Mucosa of gallbladder (tissue), 1 donor: ENCODE measurements at regions not wholly inside any gene's neighbourhood (a gene's known extent, or its start where the extent isn't known, plus 50 kb on each side); places are given as distances from the start of the nearest gene placed in this dataset.

Source experiments
- DNase-seq: peaks from one replicate; pipeline ENCODE4 v3.0.0-alpha.2; 2020; ENCODE audit warnings: low spot score
- donor health status: DM: no; HTN: no; CAD: no.

DNA sequence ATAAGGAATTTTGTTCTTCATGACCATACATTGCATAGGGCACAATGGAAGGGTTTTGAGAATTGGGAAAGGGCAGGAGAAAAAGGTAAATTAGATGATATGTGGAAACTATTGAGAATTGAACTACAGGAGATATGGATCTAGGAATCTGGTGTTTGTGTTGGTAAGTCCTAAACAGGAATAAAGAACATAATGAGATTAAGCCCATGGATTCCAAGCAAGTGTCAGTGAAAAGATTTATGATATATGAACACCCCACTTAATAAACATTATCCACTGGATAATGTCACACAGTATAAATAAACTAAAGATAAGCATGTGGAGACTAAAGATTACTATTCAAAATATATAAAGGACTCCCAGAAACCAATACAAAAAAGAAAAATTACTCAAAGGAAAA is 98.2 kb downstream of the TNFSF18 start:
- no peak for DNase-seq

DNA sequence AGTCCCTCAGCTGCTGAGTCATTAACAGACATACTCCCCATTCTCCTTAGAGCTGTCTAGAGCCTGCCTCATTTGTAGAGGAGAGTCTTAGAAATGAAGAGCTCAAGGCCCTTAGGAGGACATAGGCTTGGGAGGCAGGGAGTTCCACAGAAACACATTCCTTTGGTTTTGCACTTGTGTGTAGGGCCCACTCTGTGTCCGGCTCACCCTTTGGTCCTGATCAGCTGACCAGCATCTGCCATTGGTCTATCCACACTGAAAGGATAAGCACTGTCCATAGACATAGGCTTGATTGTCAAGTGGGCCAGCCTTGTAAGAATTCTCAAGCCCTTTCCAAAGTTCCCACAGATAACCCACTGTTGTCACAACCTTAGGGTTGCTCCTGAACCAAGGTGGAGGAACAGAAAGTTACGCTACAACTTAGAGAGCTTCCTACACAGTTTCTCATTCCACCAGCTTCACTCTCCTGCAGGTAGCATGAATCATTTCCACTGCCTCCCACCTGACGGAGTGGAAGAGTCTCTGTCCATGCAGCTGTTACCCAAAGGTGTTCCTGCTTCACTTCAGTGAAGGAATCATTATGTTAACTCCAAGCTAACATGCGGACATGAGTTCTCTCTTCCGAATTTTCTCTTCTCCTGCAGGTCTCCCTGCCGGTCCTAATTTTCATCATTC is 96.1 kb downstream of the TNFSF18 start:
- DNase-seq = no peak

DNA sequence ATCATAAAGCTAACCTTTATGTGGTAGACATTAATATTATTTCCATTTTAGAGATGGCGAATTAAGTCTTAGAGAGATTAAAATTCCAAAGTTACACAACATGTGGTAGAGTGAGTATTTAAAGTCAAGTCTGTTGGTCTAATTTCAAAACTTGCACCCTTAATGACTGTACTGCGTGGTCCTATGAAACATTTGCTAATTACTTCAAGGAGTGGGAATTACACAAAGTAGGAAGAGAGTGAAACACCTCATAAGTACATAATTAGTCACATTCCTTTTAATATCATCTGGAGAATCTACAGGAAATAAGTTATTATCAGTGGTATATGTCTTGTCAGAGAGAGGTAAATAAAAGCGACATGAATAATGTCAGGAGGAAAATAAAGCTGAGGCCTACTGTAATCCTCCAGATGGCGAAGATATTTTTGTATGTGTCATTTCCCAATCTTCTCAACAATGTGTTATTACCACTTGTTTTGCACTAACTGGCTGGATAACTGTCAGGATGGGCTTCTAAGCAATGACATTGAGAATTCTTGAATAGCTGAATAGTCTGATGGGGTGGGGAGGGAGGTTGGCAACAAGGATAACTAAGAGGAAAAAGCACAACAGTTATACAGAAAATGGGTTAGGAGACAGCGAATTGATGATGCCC is 95.5 kb downstream of the TNFSF18 start:
- DNase-seq = no peak

DNA sequence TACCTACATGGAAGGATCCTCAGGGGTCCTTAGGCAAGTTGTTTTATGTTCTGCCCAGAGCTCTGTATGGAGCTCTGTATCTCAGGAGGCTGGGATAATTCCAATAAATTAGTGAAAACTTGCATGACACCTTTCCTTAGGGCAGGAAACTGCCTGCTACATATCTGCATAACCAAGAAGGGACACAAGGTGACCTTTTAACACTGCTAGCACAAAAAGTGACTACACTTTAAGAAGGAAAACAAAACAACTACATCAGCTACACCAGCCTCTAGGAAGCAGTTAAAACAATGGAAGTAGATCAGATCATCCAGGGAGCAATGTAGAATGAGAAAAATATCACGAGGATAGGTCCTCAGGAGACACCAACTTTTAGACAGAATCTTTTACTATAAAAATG is 93.9 kb downstream of the TNFSF18 start:
- no peak for DNase-seq

DNA sequence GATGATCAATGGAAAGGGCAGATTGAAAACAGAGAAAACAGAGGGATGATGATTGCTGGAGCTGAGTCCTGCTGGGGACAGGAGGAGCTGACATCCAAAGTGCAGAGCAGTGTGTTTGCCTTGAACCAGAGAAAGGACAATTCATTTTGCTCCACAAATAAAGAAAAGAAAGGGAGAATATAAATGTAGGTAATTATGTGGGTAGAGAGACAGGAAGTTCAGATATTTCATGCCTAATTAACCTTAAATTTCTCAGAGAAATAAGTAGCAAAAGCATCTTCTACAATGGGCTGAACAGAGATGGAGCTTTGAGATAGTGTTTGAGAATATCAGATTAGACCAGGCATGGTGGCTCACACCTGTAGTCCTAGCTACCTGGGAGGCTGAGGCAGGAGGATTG is 93.2 kb downstream of the TNFSF18 start:
- DNase-seq = no peak

DNA sequence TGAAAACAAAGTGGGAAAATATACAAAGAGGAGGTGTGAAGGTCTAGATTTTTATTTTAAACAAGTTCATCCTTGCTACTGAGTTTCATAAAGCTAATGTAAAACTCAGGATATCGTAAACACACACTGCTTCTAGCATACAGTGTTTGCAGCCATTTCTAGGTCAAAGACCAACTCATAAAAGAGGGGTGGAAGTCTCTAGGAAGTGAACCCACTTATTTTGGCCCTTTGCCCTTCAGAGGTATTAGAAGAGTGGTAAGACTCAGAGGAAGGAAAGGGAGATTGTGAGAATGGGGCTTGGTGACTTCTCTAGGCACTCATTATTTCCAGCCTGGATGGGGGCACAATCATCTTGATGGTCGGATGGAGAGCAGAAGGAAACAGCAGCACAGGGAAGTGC is 91.2 kb downstream of the TNFSF18 start:
- no peak for DNase-seq

DNA sequence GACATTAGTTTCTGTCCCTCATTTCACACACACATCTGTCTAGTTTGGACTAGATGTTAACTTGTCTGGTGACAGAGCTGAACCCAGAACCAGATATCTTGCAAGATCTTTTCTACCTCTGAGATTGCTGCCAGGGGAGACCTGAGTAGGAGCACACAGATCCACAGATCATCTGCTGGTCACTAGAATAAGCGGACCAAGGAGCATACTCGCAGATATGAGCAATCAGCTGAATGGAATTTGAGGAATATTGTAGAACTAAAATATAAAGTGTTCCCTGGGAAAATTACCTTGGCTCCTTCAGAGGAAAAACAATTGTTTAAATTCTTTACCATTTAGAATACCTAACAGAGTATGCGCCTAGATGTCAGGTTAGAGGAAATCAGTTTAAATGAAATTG is 90.7 kb downstream of the TNFSF18 start:
- DNase-seq = no peak

DNA sequence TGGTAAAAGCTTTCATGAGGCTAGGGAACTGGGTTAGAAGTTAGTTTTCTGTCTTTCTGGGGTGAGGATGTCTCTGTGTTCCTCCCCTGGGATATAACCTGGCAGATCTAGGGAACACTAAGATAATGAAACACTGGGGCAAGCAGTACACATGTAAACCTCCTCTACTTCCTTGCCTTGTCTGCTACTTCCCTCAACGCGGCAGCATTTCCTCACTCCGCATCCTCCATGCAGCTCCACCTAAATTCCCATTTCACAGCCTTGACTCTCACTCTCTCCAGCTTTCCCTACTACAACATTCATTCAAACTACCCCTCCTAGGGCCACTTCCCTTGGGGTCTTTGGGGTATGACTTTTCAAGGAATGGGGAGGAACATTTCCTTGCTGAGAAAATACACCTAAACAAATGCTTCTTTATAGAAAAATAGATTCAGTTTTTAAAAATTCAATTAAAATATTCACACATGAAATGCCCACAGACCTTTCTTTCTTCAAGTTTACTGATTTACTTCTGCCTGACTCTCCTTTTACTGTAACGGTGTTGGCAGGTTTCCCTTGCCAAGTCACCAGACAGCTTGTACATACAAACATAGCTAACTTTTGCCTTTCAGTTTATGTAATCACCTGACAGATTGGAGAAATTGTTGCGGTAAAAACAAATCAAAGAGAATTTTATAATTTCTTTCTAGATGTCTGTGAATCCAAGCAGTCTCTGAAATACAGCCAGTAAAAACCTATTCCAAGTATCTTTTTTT is 90.1 kb downstream of the TNFSF18 start:
- DNase-seq = peak; percentile 54

DNA sequence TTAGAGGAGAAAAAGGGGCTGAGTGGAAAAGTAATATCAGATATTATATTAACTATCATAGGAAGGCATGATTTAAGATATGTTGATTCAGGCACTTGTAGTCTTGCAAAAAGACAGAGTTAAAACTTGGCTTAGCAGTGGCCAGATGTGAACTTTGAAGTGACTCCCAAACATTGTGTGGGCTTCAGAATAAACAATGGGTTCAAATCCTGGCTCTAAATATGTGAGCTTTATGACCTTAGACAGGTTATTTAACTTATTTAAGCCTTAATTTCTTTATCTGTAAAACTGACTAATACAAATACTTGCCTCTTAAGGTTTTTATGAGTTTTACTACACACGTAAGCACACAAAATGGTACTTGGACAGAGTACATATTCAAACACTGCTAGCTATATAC is 85.9 kb downstream of the TNFSF18 start:
- no peak for DNase-seq

DNA sequence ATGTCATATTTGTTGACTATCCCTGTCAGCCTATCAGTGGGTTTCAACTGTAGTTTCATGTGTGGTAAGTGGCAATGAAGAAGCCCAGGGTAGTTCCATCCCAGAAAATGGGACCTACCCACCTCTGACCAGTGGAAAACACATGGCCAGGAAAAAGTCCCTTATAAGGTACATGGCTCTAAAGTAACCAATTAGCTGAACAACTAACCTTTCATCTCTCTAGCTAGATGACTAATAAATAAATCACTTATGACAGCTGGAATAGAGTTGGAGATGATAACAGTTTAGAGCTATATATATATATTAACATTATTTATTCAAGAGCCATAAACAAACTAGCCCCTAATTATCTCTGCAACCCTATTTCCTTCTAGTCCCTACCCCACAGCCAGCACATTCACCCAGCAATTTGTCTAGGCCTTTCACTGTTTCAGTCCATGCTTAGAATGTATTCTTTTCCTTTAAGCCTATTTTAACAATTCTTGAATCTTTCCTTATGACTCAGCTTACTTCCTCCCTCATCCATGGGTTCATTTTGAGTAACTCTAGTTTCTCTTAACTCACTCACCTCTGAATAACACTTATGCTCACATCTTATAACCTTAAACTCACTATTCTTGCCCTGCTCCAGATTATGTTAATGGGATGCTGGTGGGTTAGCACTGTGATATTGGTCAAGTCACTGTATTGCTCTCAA is 83.7 kb downstream of the TNFSF18 start:
- no peak for DNase-seq

DNA sequence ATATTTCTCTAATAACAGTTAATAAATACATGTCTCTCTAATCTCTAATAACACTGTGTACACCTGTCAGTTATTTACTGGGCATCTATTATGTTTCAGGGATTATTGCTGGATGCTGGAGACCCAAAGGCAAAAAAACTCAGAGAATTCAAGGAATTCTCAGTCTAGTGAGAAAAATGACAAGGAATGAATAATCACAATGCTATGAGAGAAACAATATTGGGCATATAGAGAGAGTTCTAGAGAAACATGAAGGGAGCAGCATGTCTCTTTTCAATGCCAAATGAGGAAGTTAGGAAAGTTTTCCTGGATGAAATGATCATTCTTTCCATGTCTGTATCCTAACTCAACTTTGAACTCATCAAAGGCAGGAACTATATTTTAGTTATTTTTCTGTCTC is 82.8 kb downstream of the TNFSF18 start:
- no peak for DNase-seq

DNA sequence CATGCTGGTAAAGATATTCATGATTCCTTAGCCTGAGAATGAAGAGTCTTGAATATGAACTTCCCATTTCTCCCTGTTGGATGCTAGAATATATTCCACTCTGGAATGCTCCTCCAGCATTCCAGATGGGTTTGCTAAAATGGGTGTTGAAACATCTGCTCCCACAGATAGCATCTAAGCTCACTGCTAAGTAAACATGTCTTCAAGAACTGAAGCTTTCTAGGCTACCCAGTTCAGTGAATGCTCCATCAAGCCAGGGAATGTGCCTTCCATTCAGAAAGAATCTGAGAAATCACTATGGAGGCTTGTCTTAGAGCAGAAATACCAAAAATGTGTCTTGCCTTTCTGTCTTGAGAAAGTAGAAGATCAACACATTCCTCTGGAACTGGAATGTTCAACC is 81.1 kb downstream of the TNFSF18 start:
- DNase-seq = no peak

DNA sequence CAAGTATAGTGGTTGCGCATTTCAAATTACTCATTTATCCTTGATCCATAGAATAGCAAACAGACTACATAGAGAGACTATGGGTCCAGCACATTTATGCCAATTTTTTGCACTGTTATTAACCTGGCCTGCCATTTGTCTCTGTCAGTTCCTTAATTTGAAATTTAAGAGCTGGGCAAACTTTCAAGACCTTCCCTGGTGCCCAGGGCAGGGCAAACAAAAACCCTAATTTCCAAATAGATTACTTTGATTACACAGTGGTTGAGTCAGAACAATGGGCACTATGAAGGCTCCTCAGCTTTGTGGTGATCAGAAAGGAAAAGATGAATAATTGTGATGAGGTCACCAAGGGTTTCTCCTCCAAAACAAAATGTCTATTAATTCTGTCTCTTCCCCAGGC is 80.6 kb downstream of the TNFSF18 start:
- no peak for DNase-seq

DNA sequence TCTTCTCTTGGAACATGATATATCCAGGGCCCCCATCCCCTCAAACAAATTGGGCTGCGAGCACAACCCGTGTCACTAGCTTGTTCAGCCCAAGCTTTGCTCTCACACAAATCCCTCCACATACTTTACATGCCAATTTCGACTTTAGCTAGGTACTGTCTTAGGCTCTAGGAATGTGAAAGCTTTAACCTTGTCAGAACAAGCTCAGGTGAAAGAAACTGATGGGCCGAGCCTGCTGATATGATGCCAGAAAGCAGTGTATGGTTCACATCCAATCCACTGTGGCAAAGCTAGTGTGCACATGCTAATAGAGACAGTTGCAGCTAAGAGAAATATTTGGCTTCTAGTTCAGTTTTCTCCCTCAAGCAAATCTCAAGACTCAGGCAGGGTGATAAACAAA is 79.5 kb downstream of the TNFSF18 start:
- no peak for DNase-seq

DNA sequence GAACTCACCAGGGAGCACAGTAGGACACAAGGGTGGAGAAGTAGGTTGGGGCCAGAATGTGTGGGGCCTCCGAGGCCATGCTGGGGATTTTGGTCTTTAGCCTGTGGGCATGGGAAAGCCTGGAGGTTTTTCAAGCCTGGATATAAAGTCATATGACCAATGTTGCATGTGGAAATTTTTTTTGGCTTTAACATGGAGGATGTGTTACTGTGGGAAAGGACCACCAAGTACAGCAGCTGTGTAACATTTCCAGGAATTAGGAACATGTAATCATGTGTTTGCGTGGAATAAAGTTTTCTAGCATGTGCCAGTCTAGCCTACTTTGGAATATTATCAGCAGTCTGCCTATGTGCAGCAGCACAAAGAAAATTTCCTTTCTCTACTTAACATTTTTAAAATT is 78.5 kb downstream of the TNFSF18 start:
- DNase-seq = no peak

DNA sequence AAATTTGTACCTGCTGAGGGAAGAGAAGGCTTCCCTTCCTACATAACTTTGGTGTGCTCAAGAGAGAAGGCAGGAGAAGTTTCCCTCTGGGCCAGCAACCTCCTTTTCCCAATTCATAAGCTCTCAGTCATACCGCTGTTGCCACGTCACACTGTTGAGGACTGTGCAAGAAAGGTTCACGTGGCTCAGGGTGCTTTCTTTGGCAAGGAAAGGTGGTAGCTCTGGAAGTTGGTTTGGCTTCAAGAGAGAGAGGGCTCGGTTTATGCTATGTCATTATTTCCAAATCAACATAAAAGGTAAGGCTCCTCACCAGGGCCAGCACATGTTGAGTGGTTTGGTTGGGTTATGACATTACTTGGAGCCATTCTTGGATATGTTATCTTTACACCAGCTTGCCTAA is 77.3 kb downstream of the TNFSF18 start:
- DNase-seq = no peak

DNA sequence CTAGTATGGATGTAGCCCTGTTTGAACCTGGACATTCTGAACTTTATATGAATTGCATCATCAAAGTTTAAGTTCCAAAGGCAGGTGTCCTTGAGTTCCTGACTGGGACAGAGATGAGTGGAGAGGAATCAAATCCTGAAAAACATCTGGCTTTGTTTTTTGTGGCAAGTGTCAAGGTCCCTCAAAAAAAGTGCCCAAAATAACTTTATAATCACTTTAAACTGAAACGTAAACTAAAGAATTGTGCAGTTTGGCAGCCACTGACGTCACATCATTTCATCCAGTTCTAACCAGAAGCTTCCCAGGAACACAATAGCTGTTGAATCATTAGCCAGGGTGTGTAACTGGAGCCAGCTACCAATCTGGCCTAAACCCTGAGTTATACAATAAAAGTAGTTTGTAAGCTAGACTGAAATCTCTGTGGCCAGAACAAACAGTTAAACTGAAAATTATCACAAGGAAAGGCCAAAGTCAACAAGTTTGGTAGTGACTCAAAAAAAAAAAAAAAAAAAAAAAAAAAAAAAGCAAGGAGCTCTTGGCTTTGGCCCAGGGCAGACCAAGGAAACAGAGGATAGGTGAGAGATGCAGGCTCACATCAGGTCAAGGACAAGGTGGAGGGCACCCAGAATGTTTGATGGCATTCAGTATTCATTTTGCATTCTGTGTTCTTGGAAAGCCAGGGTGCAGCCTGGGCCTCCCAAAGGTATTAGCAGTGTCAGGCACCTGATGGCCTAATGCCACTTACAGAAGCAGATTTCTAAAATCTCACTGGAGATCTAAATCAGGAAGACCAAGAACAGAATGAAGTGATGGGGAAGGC is 74.3 kb downstream of the TNFSF18 start:
- DNase-seq = peak; percentile 73

DNA sequence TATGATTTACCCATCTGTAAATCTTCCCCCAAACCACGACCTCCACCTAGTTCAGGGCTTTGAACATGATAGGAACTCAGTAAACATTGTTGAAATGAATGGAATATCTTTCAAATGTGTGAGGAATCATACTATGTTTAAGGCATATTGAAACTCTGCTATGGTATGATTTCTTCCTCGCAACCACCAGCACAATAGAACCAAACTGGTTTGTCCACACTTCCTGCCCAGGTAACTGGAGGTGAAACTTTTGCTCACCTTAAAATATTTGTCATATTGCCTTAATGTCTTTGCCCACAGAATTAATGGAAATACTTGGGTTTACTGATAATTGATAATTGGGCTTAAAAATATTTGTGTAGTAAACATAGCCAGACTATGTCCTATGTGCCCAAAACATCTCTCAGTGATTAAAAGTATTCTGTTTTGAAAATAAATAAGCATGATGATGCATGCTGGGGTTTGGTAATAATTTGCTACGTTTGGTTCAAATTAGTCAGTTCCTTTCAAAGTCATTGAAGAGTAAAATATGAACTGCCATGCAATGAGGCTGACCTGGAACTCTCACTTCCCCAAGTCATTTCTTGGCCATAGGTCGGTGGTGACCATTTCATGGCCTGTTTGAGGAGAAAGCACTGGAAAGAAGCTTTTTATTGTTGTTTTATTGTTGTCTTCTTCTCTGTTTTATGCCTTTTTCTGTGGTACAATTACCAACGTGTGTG is 73.3 kb downstream of the TNFSF18 start:
- no peak for DNase-seq

DNA sequence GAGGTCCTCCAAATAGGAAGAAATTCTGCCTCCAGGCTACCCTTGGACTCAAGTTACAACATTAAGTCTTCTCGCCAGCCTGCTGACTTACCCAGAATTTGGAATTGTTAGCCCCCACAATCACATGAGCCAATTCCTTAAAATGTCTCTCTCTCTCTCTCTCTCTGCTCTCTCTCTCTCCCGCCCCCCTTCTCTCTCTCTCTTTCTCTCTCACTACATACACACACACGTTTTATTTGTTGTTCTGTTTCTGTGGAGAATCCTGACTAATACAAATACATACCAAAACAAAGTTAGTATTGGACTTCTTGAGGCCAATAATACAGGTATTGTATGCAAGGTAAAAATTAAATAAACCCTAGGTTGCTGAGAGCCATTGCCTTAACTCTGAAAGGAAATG is 72.1 kb downstream of the TNFSF18 start:
- no peak for DNase-seq

DNA sequence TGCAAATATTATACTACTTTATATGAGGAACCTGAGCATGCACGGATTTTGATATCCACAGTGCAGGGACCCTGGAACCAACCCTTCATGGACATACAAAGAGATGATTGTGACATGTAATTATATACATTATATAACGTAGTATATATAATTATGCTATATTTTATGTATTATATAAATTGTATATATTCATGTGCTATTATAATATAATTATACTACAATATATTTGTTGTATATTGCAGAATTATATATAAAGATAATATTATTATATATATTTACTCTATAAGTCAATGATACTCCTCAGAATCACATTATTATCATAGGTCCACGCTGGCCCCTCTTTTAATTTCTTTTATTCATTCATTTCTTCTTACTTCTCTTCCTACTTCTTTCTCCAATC is 70.9 kb downstream of the TNFSF18 start:
- no peak for DNase-seq

DNA sequence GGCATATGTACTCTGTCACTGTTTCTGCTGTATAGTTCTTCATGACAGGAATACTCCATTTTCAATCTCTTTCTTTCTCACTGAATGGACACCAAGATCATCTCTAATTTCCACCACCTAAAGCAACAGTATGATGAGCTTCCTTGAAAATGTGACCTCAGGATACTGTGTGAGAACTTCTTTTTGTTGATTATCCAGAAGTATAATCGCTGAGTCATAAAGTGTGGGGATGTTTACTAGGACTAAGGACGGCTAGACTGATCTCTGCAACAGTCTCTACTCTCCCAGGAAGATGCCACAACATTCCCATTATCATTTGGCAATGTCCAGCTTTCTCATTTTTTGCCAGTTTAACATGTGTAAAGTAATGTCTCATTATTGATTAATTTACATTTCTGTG is 70.3 kb downstream of the TNFSF18 start:
- no peak for DNase-seq
